ENCODE measurements at regions not wholly inside any gene's neighbourhood (a gene's known extent, or its start where the extent isn't known, plus 50 kb on each side); places are given as distances from the start of the nearest gene placed in this dataset.

DNA sequence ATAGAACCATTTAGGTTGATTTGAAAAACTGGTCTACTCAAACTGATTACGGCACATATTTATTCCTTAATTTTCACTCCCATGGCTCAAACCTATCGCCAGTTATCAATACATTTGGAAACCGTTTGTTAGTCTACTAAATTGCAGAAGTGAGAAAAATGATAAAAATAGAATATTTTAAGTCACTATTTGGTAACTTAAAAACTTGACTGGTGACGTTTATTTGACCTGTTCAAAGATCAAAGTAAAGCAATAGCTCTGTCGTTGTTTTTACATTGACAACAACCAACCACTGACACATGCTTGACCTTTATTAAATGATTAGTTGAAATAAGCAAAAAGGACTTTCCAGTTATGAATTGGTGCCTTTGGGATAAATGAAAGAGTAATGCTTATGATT, 402.9 kb upstream of the MAP3K7 start:
- FAIRE-seq (no peak), DNase-seq (ENCODE audit: low read depth, low spot score) (no peak)
- dilution Hi-C loops (cut with MboI; ENCODE audit: extremely low pct_ligation_motif_present, low sequenced_read_pairs): no loop called here

GRCh38 chr6:90984066-90984465, 397.2 kb upstream of the MAP3K7 start:
- no peaks in the 10 kb centered on the region for H3K4me1 ChIP-seq (ENCODE audit: control insufficient read depth, extremely low read depth, insufficient read depth, low read length)
- H3K4me3 ChIP-seq (ENCODE audit: control insufficient read depth in 2 of 3, extremely low read depth in 1 of 3, insufficient read depth in 2 of 3, low read depth in 1 of 3, low read length in 3 of 3): no peak overlapping the region
- no peak for FAIRE-seq
- dilution Hi-C loops (cut with MboI; ENCODE audit: extremely low pct_ligation_motif_present, low sequenced_read_pairs): no loop called here
- no peaks in the 10 kb centered on the region for H3K9me1 ChIP-seq (ENCODE audit: control insufficient read depth, extremely low read depth, insufficient read depth, low read length)
- no peak overlapping the region for H3K9ac ChIP-seq (ENCODE audit: control insufficient read depth, extremely low read depth, insufficient read depth, low read length)
- no peaks in the 10 kb centered on the region for H3K36me3 ChIP-seq (ENCODE audit: control insufficient read depth in 2 of 2, extremely low read depth in 1 of 2, insufficient read depth in 2 of 2, low read length in 2 of 2)
- H3K27me3 ChIP-seq (ENCODE audit: control insufficient read depth, extremely low read depth, insufficient read depth, low read length): no peaks in the 10 kb centered on the region
- no peaks in the 10 kb centered on the region for H3K9me3 ChIP-seq (ENCODE audit: control insufficient read depth, low read depth, low read length)
- DNase-seq (ENCODE audit: low read depth, low spot score): no peak
- H3K4me2 ChIP-seq (ENCODE audit: control insufficient read depth, extremely low read depth, insufficient read depth, low read depth, low read length): no peak overlapping the region
- H2AFZ ChIP-seq (ENCODE audit: control insufficient read depth, low read length): no peak overlapping the region
- no peaks in the 10 kb centered on the region for H4K20me1 ChIP-seq (ENCODE audit: control insufficient read depth, extremely low read depth, insufficient read depth, low read length)
- H3K27ac ChIP-seq (ENCODE audit: control insufficient read depth, insufficient read depth, low read length): no peak overlapping the region
- H3K79me2 ChIP-seq (ENCODE audit: control insufficient read depth, insufficient read depth, low read length): no peaks in the 10 kb centered on the region
- TF ChIP-seq EZH2 (IDR thresholded peaks at IDR 0.05; ENCODE audit: low read length): no peak
- TF ChIP-seq, protein P1, sequence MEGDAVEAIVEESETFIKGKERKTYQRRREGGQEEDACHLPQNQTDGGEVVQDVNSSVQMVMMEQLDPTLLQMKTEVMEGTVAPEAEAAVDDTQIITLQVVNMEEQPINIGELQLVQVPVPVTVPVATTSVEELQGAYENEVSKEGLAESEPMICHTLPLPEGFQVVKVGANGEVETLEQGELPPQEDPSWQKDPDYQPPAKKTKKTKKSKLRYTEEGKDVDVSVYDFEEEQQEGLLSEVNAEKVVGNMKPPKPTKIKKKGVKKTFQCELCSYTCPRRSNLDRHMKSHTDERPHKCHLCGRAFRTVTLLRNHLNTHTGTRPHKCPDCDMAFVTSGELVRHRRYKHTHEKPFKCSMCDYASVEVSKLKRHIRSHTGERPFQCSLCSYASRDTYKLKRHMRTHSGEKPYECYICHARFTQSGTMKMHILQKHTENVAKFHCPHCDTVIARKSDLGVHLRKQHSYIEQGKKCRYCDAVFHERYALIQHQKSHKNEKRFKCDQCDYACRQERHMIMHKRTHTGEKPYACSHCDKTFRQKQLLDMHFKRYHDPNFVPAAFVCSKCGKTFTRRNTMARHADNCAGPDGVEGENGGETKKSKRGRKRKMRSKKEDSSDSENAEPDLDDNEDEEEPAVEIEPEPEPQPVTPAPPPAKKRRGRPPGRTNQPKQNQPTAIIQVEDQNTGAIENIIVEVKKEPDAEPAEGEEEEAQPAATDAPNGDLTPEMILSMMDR (optimal IDR thresholded peaks at IDR 0.05 in 1 of 3, IDR thresholded peaks at IDR 0.05 in 1 of 3, conservative IDR thresholded peaks at IDR 0.05 in 1 of 3; ENCODE audit: extremely low read depth in 1 of 3, insufficient read depth in 2 of 3, low read length in 3 of 3): no peak

More for the DNA sequence above, 402.9 kb upstream of the MAP3K7 start:
- no peaks in the 10 kb centered on the region for H3K9me1 ChIP-seq (ENCODE audit: control insufficient read depth, extremely low read depth, insufficient read depth, low read length)
- TF ChIP-seq EZH2 (IDR thresholded peaks at IDR 0.05; ENCODE audit: low read length): no peak
- TF ChIP-seq, protein P1 (optimal IDR thresholded peaks at IDR 0.05 in 1 of 3, IDR thresholded peaks at IDR 0.05 in 1 of 3, conservative IDR thresholded peaks at IDR 0.05 in 1 of 3; ENCODE audit: extremely low read depth in 1 of 3, insufficient read depth in 2 of 3, low read length in 3 of 3): no peak
- no peaks in the 10 kb centered on the region for H3K36me3 ChIP-seq (ENCODE audit: control insufficient read depth in 2 of 2, extremely low read depth in 1 of 2, insufficient read depth in 2 of 2, low read length in 2 of 2)
- H3K27me3 ChIP-seq (ENCODE audit: control insufficient read depth, extremely low read depth, insufficient read depth, low read length): no peaks in the 10 kb centered on the region
- no peaks in the 10 kb centered on the region for H3K79me2 ChIP-seq (ENCODE audit: control insufficient read depth, insufficient read depth, low read length)
- no peak overlapping the region for H3K4me2 ChIP-seq (ENCODE audit: control insufficient read depth, extremely low read depth, insufficient read depth, low read depth, low read length)
- H4K20me1 ChIP-seq (ENCODE audit: control insufficient read depth, extremely low read depth, insufficient read depth, low read length): no peaks in the 10 kb centered on the region
- H3K4me1 ChIP-seq (ENCODE audit: control insufficient read depth, extremely low read depth, insufficient read depth, low read length): no peaks in the 10 kb centered on the region
- H2AFZ ChIP-seq (ENCODE audit: control insufficient read depth, low read length): no peak overlapping the region
- no peaks in the 10 kb centered on the region for H3K9me3 ChIP-seq (ENCODE audit: control insufficient read depth, low read depth, low read length)
- no peak overlapping the region for H3K27ac ChIP-seq (ENCODE audit: control insufficient read depth, insufficient read depth, low read length)
- H3K9ac ChIP-seq (ENCODE audit: control insufficient read depth, extremely low read depth, insufficient read depth, low read length): no peak overlapping the region
- H3K4me3 ChIP-seq (ENCODE audit: control insufficient read depth in 2 of 3, extremely low read depth in 1 of 3, insufficient read depth in 2 of 3, low read depth in 1 of 3, low read length in 3 of 3): no peak overlapping the region

Data from keratinocyte (primary cell).